Activated CD8-positive, alpha-beta memory T cell treated with anti-CD3 and anti-CD28 coated beads, Interleukin-2, amount 50 U/mL, for 4 hours (primary cell): ENCODE measurements at regions not wholly inside any gene's neighbourhood (a gene's known extent, or its start where the extent isn't known, plus 50 kb on each side); places are given as distances from the start of the nearest gene placed in this dataset.
"Not testable (repeated sequence)": the region's sequence is repeated elsewhere in the genome, so short reads cannot be mapped to it uniquely, and the experiment has no call there.

Source experiments
- DNase-seq: peaks from one replicate; pipeline ENCODE4 v3.0.0-alpha.2; 2020

DNA sequence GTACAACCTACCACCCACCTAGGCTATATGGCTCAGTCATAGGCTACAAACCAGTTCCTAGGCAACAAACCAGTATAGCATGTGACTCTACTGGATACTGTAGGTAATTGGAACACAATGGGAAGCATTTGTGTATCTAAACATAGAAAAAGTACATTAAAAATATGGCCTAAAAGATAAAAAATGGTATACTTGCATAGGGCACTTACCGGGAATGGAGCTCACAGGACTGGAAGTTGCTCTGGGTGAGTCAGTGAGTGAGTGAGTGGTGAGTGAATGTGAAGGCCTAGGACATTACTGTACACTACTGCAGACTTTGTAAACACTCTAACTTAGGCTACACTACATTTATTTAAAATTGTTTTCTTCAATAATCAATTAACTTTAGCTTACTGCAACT lies 139.2 kb upstream of the RBPJ start:
- DNase-seq: no peak

DNA sequence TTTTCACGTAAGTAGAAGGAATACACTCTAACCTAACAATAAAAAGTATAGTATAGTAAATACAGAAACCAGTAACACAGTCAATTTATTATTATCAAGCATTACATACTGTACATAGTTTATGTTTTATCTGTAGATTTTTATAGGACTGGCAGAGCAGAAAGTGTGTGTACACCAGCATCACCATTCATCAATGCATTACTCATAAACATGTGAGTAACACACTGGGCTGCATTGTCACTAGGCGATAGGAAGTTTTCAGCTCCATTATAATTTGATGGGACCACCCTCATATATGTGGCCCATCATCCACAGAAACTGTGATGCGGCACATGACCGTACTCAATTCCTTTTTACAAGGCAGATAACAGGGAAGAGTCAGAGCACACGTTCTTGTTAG lies 137.8 kb upstream of the RBPJ start:
- DNase-seq: no peak

DNA sequence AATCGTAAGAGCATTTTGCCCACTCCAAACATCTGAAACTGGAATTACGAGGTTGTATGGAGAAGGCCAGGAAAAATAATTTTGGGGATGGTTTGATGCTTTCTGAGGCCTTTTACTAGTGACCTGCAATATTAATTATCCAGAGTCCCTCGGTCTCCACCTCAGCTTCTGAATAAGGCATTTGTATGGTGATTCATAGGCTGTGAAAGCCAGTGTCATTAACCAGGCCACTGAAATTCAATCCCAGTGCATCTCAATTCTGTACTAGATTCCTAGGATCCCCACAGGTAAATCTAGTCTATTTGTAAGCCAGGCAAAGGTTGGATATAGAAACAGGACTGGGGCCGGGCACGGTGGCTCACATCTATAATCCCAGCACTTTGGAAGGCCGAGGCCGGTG lies 135.4 kb upstream of the RBPJ start:
- no peak for DNase-seq

DNA sequence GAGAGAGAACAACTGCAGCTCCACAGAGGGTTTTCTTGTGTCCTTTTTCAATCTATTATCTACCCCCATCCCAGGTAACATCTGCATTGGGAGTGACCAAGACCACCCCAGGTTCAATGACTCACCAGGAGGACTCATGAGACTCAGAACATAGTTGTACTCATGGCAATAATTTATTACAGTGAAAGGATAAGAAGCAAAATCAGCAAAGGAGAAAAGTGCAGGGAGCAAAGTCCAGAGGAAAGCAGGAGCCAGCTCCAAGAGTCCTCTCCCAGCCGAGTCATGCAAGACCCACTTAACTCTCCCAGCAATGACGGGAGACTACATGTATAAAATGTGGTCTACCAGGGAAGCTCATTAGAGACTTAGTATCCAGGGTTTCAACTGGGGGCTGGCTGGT lies 129.5 kb upstream of the RBPJ start:
- no peak for DNase-seq

DNA sequence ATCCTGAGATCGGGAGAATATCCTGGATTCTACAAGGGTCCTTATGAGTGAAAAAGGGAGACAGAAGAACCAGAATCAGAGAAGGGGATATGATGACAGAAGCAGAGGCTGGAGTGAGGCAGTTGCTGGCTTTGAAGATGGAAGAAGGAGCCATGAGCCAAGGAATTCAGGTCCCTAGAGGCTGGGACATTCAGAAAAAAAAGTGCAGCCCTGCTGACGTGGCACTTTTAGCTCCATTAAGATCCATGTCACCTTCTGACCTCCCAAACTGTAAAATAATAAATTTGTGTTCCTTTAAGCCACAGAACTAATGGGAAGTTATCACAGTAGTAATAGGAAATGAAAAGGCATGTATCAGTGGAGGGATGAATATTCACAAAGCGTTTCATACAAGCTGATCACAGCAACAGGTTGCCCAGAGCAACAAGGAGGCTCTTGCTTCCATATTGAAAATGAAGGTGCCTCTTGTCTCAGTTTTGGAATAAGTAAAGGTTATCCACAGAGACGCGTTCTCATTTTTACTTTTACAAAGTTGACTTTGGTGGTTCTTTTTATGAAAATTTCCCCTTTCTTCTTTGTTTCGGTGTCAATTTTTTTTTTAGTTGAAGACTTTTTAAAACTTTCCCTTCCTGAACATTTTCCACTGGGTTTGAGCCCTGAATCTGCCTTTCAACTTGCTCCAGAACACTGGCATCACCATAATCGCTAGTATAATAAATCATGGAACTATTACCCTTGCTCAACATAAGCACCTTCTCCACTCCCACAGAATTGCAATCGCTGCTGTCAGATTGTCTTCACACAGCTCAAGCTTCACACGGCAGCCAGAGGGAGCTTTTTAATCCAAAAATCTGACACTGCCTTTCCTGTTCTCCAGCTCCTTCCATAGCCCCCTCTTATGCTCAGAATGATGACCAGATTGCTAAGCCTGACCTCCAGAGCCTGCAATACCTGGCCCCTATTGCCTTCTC lies 127.6 kb upstream of the RBPJ start:
- no peak for DNase-seq

DNA sequence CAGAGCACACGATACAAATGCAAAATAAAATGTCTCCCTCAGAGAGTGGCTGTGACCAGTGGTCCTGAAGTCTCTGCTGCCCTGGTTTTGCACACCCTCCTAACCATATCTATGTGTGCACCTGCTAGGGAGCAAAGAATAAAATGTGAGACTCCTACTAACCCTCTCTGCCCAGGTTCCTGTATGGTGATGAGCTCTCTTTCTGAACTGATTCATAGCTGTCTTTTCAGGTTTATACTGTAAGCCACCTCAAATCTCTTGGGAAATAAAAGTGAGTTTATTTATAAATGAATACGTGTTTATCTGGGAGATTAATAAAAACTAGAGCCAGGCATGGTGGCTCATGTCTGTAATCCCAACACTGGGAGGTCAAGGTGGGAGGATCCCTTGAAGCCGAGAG lies 126.0 kb upstream of the RBPJ start:
- DNase-seq: no peak

DNA sequence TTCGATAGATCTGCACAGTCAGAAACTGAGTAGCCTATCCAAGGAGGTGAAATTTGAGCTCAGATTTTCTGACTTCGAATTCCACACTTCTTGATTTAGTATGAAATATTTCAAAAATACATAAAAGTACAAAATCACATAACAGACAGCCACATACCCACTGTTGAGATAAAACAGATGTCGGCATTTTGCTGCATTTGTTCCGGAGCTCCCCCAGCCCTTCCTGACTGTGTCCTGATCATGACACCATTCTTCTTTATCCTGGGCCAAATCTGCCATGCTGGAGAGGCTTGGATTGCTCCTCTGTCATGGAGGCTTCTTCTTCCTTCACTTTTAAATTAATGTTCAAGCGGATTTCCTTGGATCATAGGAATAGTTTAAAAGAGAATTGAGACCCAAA lies 124.2 kb upstream of the RBPJ start:
- no peak for DNase-seq

DNA sequence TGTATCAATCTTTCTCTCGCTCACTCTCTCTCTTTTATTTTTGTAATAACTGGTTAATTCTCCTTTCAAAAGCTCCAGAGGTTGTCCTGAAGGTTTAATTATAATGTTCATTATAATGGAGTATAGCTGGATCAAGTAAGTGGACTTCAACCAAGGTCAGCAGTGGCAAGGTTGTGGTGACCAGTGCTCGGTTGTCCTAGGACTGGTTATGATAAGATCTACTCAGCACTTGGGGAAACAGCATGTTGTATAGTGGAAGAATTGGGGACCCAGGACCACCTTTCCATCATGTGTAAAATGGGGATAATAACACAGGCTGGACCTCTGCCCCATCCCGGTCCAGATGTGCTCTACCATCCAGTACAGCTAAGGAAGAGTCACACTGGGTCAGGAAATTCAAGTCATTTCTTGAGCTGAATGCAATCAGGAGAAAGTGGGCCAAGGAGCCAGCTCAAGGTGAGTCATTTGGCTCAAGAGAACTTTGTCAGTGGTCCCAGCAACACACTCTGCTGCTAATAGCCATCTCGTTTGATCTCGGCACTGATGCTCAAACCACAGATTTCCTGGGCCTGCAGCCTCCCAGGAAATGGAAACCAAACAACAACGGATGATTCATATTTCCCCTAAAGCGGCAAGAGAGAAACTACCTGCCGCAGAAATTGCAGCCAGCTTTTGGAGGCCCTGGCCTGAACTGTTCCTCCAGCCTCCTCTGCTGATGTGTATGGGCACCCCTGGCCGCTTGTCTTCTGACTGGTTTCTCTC lies 123.6 kb upstream of the RBPJ start:
- DNase-seq: peak; percentile 45

DNA sequence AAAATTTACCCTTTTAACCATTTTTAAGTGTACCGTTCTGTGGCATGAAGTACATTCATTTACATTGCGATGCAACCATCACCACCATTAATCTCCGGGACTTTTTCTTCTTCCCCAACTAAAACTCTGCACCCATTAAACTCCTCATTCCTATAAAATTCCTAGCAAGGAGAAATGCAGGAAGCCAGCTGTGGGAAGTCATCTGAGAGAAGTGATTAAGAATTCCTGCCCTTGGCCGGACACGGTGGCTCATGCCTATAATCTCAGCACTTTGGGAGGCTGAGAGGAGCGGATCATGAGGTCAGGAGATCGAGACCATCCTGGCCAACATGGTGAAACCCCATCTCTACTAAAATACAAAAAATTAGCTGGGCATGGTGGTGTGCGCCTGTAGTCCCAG lies 121.9 kb upstream of the RBPJ start:
- DNase-seq: not testable (repeated sequence)

DNA sequence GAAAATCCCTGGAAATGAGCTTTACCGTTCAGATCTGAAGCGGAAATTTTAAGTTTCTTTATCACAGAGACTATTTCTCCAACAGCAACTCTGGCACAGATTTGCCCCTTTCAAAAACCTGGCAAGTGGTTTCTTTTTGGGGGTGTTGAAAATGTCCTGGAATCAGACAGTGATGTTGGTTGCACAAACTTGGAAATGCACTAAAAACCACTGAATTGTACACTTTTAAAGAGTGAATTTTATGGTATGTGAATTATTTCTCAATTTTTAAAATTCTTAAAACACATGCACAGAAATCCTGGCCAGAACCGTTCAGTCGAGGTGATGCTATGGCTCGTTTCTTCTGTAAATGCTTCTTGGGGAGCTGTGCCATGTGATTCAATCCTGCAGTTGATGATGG lies 121.2 kb upstream of the RBPJ start:
- no peak for DNase-seq

DNA sequence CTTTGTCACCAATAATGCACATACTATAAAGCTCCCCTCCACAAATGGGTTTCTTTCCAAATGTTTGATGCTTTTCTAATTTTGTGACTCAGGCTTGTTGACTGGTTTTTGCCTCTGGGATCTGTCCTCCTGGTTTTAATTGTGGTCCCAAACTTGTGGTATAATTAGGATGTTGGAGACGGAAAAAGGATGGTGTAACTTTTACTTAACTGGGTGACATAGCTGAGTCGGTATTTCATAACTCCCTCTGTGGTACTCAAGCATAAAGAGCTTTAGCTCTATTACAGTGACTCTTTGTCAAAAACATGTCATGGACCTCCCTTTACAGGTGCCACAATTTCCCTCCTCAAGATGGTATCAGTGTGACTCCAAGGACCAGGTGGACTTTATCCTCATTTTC lies 119.7 kb upstream of the RBPJ start:
- DNase-seq: no peak

DNA sequence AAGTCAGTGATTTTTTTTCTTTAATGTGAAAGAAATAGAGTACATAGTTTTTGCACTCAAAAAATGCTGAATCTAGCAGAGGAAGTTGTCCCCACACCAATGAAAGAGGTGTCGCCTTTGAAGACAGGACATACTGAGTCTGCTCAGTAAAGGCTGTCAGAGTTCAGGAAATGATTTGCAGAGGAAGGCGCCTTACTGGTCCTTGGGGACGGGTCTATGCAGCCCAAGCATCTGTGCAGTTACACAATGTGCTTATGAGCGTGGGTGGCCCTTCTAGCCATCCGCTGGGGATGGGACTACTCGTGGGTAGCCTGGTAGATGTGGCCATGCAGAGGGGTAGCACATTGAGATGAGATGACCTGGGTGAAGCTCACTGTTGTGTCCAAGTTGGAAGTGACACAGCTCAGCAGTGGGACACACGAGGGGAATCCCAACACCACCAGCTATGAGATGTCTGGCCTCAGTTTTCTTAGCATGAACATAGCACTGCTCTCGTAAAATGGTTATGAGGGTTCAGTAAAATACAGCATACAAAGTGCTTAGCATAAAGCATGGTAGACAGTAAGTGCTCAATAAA lies 116.5 kb upstream of the RBPJ start:
- DNase-seq: no peak

DNA sequence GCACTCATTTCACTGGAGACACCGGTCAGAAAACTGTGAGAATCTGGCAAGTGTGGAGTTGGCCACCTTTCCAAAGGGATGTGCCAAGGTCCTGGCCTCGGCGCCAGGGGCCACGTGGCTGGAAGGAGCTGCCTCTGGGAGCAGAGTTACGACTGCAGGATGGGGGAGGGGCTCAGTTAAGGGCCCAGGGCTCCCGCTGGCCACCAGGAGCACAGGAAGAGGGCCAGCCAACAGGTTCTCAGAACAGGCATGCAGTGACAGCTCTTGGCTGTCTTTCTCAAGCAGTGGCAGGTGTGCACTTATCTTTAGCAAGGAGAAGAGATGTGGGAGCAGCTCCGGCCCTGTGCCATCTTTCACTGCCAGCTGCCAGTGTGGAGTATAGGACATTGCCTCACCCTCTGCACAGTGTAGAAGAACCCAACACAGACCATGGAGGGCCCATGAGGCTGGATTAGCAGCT lies 115.9 kb upstream of the RBPJ start:
- DNase-seq: no peak

DNA sequence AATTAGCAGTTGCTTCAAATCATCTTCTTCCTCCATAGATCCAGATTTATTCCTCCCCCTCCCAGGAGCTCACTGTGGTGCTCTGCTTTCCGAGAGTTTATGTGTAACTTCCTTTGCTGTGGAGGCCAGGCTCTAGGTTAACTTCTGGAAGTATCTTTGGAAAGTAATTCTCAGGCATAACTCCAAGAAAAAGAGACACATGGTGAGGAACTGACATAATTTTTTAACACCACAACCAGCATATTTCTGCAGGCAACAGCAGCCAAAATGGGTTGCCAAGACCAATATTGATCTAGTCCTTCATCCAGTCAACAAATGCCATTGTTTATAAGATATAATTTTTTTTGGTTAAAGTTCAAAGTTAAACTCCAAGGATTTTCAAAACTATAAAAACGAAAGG lies 114.5 kb upstream of the RBPJ start:
- DNase-seq: no peak

DNA sequence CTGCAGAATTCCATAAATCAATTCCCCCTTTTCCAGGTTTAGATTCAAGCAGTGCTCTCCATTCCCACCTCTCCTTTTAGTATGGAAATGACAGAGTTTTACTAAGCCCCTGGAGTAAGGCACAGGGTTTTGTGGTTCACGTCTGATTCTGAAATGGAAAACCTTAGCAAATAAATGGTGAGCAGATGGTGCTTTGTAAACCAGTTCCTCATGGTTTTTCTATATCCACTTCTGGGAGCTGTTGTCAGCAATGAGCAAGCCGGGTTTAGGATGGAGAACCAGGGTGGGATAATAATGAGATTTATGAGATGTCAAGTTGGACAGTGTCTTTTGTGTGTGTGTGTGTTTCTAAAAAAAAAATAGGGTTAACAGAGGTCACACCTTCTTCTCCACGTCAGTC lies 113.8 kb upstream of the RBPJ start:
- DNase-seq: no peak

DNA sequence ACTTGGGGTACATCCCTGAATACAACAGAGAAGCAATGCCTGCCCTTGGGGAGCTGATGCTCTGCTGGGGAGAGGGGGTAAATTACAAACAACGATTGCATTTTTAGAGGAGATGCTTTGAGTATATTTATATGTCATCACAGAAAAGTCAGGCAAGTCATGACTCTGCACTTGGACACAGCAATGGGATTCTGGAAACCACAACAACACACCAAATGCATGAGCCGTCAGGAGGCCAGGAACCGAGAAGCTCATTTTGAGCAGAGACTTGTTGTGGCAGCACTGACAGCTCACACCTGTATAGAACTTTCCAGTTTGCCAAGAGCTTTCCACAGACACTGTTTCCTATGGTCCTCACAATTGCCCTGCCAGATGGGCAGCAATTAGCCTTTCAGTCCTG lies 113.2 kb upstream of the RBPJ start:
- DNase-seq: no peak

DNA sequence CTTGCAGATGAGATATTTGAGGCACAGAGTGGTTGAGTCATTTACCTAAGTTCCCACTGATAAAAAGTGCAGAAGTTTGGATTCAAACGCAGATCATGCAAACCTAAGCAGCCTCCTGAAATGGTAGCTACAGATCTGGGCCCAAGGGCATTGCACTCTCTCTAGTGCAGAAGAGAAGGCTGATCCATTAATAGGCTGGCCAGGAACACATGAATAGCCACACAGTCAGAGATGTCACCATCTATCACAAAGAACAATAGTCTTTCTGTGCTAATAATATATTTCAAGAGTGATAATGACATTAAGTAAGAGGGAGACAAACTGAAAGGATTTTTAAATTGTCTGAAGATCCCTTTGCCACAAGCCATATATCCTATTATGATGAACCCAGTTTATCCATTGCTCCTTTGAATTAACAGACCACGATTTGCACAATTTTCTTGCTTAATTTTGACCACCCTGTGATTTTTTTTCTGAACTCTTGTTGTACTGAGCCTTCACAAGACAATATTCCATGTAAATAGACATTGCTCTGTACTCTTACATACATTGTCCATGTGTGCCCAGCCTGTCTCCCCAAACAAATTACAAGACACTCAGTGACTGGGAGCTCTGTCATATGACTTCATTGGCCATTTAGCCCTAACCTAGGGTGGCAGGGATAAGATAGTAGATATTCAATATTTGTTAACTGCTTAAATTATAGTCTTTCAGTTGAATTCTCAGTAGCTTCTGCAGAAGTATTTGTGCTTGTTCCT lies 112.4 kb upstream of the RBPJ start:
- DNase-seq: no peak

DNA sequence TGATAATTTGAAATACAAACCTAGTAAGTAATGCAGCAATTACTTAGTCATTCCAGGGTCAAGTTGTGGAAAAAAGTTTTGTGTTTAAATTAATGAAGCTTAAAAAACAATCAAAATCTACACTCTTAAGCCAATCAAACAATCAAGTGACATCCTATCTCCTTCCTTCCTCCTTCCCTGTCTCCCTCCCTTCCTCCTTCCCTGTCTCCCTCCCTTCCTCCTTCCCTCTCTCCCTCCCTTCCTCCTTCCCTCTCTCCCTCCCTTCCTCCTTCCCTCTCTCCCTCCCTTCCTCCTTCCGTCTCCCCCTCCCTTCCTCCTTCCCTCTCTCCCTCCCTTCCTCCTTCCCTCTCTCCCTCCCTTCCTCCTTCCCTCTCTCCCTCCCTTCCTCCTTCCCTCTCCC lies 111.4 kb upstream of the RBPJ start:
- DNase-seq: not testable (repeated sequence)

DNA sequence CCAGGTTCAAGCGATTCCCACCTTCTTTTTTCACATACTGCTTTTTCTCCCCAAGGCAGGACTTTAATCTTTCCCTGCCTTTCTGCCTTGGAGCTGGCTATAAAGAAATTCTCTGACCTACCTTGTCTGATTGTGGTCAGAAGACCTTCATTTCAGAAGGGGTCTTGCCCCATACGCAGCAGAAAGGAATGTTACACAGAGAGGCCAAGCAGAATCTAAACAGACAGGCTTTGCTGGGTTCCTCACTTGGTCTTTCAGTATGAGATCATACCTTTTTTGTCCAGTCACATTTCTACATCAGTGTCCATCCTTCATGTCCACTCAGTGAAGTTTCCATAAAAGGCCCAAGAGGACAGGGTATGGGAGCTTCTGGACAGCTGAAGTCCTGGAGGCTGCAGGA lies 108.3 kb upstream of the RBPJ start:
- no peak for DNase-seq

DNA sequence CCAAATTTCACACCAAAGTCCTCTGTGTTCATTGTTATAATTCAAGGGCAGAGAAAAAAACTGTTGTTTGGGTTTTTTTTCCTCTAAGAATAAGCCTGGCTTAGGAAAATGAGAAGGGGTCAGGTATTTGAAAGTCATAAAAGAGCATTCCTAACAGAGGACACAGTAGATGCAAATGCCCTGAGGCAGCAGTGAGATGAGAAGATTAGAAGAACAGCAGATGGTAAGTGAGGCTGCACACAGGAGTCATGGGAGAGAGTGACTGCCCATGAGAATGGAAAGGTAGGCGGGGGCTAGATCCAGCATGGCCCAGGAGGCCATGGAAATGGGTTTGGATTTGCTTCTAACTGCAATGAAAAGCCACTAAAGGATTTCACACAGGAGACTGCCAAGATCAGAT lies 107.5 kb upstream of the RBPJ start:
- no peak for DNase-seq

DNA sequence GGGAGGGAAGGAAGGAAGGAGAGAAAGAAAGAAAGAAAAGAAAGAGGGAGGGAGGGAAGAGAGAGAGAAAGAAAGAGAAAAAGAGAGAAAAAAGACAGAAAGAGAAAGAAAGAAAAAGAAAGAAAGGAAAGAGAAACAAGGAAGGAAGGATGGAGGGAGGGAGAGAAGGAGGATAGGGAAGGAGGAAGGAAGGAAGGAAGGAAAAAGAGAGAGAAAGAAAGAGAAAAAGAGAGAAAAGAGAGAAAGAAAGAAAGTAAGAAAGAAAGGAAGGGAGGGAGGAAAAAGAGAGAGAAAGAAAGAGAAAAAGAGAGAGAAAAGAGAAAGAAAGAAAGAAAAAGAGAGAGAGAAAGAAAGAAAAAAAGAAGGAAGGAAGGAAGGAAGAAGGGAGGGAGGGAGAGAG lies 105.8 kb upstream of the RBPJ start:
- DNase-seq: no peak

DNA sequence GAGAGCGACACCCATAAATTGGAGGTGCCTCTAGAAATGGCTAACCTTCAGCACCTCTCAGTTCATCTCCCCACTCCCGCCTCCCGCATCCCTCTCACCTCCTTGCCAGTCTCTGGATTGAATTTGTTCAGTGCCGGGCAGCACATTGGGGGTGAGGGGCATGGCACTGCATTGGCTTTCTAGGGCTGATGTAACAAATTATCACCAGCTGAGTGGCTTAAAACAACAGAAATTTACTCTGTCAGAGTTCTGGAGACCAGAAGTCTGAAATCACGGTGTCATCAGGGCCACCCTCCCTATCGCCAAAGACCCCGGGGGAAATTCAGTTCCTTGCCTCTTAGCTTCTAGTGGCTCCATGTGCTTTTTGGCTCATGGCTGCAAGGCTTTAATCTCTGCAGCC lies 105.1 kb upstream of the RBPJ start:
- no peak for DNase-seq

DNA sequence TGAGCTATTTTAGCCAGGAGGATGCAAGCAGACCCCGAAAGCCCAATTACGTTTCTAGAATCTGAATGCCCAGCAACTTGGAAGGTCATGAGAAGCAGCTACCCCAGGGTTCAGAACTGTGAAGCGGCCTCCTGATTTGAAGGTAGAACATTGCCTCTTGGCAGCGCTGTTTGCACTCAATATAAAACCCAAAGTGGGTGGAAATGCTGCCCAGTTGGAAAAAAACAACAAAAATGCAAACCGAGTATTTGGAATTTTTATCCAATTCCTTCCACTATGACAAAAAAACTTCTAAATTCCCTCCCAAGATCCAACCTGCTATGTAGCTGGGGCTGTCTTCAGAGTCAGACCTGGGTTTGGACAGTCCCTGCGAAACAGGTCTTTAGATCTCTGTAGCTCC lies 103.3 kb upstream of the RBPJ start:
- DNase-seq: no peak
